HG03439 (cell line): ENCODE measurements at regions not wholly inside any gene's neighbourhood (a gene's known extent, or its start where the extent isn't known, plus 50 kb on each side); places are given as distances from the start of the nearest gene placed in this dataset.

Source experiments
- ATAC-seq: cut with Tn5 transposase; IDR thresholded peaks from one replicate; pipeline ENCODE4 v1.9.1; 2021; ENCODE audit warnings: mild to moderate bottlenecking, moderate library complexity; ENCODE audit not compliant: unreplicated experiment

DNA sequence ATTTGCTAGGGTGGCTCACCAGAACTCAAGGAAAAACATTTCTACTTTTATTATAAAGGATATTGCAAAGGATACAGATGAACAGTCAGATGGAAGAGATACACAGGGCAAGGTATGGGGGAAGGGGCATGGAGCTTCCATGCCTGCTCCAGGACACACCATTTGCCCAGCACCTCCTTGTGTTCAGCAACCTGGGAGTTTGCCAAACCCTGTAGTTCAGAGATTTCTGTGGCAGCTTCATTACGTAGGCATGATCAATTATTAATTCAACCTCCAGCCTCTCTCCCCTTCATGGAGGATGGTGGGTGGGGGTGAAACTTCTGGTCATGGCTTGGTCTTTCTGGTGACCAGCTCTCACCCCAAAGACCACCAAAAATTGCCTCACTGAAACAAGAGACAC is 353.9 kb upstream of the THBS1 start:
- ATAC-seq, result no peak

DNA sequence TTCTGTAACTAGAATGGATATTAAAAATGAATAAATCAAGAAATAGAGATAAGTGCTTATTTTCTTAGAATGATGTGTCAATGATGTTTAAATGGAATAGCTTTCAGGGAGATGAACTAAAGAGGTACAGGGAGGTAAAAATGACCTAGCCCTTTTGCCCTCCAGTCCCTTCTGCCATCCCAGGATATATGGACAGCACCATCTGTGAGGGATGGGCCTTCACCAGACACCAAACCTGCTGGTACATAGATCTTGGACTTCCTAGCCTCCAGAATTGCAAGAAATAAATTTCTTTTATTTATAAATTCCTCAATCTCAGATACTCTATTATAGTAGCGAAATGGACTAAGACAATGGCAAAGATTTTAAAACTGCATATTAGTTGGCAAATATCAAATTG is 352.0 kb upstream of the THBS1 start:
- no peak for ATAC-seq

DNA sequence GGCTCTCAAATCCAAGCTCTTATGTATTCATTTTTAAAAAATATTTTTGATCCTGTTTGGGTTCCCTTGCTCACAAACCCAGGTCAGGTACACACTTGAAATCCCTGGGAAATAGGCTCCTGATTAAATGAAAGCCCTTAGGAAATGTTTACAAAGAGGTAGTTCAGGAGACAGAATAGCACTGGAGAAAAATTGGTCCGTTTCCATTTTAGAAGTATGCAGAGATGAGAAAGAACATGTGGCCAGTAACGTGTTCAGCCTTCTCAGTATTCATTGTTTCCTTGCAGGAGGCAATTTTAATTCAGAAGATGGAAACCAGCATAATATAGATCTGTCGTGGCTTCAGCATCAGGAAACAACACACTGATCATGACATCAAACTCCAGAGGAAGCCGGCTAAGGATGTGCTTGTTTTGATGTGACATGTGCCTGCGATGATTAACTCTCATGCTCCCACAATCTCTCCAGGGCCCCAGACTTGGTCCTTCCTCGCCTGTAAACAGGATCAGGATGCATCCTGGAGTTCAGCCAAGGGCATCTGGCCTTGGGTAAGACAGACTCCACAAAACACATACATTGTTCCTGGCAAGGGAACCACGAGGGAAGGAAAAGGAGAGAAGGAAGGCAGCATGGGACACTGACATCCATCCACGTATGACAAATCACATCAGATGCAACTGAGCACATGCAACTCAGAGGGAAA is 350.5 kb upstream of the THBS1 start:
- ATAC-seq, result no peak

DNA sequence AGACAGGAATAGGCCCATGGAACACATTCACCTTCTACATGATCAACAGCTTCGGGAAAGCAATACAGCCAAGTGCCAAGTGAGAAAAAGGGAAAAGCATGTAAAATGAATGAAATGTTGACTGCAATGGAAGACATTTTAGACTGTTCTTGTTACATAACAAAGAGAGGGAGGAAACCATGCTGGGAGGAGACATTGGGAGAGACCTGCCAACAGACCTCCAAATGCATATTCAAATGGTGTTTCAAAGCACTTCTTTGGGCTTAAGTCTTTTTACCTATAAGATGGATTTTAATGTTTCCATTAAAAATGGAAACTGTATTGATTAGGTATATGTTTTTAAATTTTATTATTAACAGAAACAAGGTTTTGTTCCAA is 350.0 kb upstream of the THBS1 start:
- no peak for ATAC-seq

DNA sequence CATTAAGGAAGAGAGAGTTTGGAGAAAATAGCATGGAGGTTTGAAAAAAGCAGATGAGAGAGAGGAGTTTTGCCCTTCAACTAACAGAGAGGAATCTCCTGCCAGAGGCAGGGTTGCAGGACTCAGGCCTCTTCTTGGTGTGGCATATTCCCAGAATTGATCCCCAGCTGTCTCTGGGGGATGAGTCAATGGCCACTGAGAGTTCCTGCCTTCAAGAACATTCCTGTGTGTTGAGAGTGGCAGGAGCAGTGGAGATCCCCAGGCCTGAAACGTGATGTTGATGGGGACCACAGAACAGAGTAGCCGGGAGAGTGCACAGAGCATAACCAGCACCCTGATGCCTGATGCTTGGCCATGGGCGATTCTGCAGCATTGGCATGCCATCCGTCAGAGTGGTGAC is 348.4 kb upstream of the THBS1 start:
- ATAC-seq, result no peak

DNA sequence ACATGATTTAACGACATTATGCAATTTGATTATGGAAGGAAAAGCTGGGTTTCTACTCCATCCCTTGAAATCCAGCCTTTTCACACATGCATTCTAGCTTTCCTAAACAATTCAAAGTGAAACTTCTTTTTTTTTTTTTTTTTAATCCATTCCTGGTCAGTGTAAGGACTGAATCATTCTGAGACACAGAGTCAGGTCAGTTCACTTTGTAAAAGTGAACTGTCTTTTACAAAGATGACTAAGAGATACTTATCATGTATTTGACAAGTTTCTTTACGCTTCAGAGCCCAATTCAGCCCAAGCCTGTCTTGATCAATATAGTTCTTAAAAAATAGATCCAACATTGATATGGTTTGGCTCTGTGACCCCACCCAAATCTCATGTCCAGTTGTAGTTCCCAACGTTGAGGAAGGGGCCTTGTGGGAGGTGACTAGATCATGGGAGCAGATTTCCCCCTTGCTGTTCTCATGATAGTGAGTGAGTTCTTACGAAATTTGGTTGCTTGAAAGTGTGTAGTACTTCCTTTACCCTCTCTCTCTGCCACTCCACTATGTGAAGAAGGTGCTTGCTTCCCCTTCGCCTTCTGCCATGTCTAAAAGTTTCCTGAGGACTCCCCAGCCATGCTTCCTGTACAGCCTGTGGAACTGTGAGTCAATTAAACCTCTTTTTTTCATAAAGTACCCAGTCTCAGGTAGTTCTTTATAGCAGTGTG is 345.6 kb upstream of the THBS1 start:
- ATAC-seq, result no peak

DNA sequence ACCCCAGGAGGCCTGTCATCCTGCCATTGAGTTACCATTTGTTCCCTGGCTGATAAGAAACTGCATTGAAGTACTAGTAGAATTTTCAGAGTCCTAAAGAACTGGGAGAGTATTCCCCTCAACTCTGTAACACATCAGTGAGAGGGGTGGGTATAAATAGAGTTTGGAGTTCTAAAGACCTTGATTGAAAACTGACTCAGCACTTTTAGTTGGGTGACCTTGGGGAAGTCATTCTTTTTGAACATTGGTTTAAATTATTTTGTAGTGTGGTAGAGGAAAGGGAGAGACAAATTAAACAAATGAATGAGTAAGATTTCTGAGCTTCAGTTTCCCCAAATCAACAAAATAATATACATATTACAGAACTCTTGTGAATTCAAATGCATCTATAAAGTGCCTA is 344.5 kb upstream of the THBS1 start:
- ATAC-seq, result no peak

DNA sequence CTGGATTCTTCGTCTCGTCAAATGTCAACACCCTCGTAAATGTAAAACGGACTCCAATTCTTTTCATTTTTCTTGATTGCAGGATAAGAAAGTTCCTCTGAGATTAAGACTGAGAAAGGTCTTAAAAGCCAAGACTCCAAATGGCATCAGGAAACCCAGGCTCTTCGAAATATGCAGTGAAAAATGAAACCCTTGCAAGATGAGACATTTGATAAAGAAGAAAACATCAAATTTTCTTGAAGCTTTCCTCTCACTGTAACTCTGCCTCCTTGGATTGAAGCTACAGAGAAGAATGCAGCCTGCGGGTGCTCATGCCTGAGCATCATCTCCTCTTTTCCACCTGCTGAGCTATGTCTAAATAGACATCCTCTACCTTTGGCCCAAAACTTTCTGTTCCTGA is 342.4 kb upstream of the THBS1 start:
- no peak for ATAC-seq

DNA sequence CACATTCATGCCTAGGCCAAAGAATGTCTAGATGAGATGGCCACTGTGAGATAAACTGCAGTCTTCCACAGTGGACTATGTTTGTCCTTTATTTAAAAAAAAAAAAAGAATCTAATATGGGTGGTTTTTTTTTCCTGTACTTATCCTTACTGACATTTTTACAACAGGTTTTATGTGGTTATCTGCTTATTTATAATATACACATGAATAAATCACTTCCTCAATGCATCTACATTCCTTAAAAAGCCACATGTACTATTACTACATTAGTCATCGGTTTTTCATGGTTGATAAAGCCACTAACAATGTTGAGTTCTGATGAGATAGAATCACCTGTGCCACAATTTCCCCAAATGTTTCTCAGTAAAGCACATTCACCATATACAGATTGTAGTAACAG is 341.3 kb upstream of the THBS1 start:
- no peak for ATAC-seq

DNA sequence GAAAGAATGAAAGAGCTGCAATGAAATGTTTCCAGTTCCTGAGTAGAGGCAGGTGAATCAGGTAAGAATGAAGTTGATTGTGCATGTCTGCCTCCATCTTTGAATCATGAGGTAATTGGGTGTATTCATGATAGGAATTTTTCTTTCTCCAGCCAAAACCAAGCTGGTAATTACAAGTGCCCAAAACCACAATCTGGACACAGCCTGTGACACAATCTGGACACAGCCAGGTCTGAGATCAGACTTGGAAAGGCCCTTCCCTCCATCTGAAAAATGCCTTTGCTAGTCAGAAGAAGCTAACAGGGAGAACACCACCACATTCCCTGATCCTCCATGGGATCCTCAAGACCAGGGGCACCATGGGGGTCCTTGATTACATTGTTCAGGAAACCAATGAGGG is 338.5 kb upstream of the THBS1 start:
- ATAC-seq, result no peak

DNA sequence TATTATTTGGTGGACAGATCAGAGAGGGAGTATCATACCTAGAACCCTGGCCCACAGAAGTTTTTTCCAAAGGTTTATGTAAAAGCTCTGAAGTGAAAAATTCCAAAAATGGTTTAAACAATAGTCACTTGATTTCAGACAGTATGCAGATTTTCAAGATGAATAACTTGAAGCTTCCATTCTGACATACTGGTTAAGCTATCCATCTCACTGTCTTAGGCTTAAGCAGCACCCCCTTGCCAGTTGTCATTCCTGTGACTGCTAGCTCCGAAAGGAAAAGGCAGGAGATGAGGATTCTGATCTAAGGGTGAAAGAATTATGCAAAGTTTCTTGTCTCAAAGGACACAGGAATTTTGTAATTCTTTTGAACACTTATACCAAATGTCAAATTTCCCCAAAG is 337.5 kb upstream of the THBS1 start:
- ATAC-seq, result no peak

DNA sequence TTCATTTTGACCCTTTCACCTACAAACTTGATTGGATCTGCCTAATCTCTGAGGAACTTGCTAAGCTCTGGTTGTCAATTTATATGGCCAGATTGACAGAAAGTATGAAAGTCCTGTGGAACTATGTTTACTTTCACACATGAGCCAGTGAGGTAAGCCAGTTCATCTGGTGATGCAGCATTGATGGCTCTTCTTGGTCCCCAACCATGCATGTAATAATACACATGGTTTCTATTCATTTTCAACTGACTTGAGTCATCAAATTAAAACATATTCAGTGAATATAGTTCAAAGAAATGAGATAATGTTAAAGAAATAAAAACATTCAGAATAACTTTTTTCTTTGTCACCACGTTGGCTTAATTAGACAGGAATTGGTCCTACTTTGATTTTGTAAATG is 336.1 kb upstream of the THBS1 start:
- no peak for ATAC-seq

DNA sequence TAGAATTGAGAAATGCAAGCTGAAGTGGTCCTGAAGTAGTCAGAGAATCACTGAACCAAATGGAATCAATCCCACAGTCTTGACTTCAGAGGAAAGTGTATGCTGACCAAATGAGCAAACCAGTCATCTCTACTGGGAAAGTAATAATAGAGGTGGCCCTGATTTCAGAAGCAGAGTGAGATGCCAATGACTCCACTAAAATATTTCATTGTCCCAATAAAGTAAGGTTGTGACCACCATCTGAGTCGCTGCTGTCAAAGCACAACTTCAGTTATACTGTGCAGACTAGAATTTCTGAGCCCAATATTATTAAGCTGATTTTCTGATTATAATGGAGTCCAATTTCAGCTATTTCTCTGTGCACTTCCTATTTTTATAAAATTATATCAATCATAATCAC is 334.4 kb upstream of the THBS1 start:
- no peak for ATAC-seq

DNA sequence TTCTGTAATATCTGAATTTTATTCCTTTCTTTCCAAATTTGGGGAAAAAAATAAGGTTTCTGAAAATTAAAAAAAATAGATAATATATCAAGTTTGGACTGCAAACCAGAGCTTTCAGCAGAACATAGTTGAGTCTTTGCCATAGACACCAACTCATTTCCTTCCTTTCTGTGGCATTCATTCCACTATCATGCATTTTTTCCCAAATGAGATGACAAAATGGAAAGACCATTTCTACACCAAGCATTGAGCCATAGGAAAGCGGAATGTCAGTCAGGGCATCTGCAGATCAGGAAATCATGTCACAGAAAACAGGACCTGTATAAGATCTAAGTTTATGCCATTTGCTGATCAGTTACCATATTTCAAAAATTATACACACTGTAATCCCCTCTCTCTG is 333.3 kb upstream of the THBS1 start:
- no peak for ATAC-seq

DNA sequence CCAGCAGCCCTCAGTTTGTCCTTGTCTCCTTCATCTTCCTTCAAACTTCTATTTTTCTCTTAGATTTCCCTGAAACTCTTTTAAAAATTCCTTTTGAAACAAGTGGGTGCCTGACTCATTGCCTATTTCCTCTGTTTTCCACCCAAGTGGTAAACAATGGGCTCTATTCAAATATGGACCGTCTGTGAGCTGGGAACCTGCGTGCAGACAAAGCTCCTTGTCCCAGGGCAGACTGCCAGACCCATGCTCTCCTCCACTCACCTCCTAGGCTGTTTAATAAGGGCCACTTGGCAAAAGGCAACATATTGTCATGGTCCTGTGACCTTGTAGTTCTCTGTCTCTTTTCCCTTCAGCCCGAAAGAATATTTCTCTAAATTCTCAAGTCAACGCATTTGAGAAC is 332.7 kb upstream of the THBS1 start:
- ATAC-seq, result no peak

DNA sequence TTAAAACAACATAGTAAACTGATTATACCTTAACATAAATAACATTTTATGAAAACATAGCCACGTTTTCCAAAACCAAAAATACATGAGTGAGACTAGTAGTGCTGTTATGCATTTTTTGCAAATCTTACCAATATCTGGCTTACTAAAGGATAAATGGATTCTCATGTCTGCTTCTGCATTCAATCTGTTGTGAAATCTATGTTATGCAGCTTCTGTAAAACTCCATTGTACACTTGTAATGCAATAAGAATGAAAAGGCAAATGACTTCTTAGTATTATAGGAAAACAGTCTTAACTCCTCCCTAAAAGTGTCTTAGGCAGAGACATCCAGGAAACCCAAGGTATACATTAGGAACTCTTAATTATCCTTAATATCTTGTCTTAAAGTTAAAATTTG is 330.9 kb upstream of the THBS1 start:
- no peak for ATAC-seq

DNA sequence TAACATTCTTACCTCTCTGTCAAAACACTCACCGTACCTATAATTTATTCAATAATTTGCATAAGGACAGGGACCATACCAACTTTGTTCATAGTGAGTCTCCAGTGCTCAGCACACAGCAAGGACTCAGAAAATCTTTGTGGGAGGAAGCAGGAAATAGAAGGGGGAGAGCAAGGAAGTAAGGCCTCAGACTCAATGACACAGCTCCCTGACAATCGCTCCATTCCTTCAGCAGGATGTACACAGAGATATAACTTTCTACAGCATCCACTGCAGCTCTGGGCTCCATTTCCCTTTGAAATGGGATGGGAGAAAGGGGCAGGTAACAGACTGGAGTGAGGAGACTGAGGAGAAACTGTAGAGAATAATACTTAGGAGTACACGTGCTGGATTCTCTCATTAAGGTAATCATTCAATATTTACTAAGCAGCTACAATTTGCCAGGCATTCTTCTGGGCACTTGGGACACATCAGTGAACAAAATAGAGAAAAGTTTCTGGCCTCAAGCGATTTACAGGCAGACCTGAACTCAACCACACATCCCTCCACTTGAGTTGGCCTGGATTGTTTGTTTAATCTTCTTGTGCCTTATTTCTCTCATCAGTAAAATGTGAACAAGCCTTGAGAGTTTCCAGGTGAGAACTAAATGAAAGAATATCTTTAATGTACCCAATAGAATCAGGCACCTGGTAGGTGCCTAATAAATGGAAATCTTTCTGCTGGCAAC is 330.3 kb upstream of the THBS1 start:
- no peak for ATAC-seq

DNA sequence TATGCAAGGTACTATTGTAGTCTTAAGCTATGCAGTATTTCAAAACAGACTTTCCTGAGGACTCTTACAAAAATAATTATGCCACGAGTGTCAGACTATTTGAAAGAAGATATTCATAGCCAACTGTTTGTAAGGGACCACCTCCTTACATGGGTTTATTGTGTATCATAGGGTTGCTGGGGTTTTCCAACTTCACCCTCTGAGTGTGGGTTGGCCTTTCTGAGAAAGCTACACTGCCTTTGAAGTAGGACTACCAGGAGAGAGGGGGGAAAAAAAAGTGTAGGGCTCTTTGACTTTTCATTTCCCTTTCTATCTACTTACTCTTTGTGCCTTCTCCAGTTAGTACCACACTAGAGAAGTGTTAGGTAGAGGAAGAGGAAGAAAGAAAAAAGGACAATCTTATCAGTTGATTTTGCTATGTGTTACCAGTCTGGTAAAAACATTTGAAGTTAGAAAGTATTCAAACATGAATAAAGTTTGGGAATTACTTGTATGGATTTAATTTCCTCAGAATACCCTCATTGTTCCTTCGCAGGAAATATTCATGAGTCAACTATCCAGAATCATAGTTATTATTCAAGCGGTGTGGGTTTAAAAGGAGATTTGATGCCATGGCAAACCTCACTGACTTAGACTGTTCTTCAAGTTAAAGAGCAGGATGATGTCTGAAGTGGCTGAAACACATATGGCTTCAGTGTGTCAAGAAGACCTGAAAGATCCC is 329.3 kb upstream of the THBS1 start:
- ATAC-seq, result no peak

DNA sequence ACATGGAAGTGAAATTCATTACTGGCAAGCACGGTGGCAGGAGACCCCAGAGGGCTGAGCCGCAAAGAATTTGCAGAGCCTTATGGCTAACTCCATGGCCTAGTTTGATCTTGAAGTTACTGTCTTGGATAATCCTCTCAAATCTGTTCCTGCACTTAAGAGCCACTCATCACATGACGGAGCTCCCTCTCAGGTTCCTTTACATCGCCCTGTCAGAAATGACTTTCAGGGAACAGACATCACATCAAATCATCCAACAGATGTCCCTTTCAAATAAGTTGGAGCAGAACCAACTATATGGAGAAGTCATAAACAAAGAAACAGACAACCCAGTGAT is 328.8 kb upstream of the THBS1 start:
- no peak for ATAC-seq

DNA sequence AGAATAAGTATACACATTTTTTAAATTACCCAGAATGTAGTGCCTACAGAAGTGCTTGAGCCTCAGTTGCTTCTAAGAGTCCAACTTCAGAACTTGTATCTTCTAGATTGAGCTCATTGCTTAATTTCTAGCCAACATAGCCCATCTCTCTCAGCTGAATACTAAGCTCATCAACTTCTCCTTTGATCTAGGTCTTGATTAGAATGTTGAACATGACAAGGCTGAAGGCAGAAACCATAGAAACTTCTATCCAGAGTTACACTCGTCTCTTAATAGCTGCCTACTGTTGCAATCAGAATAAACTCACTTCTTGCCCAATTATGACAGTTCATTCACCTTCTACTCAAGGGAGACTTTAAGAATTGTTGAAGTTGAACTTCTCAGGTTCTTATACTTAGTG is 327.3 kb upstream of the THBS1 start:
- ATAC-seq, result no peak

DNA sequence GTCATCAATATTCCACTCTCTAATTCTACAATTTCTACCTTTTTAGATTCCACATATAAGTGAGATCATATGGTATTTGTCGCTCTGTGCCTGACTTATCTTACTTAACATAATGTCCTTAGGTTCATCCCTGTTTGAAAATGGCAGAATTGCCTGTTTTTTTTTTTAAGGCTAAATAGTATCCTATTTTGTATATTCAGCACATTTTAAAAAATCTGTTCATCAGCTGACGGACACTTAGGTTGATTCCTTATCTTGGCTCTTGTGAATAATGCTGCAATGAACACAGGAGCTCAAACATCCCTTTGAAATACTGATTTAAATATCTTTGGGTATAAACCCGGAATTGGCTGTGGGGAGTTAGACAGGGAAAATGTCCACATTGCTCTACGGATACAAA is 326.7 kb upstream of the THBS1 start:
- ATAC-seq, result no peak

DNA sequence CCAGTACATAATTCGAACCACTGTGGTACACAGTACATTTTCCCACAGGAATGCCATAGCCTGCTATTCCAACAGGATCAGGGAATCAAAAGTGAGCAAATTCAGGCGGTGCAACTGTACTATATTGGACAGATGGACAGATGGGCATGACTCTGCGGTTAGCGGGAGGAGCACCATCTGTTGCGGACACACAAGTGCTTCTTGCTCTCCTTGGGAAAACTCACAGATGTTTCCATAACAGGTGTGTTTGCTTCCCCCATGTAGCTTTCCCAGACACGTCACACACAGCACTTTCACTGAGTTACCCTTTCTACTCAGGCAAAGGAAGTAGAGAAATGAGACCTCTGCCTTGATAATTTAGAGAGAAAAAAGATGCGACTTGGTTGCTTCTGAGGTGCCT is 325.1 kb upstream of the THBS1 start:
- ATAC-seq, result no peak
